HG02588 (cell line): ENCODE measurements at regions not wholly inside any gene's neighbourhood (a gene's known extent, or its start where the extent isn't known, plus 50 kb on each side); places are given as distances from the start of the nearest gene placed in this dataset.

ENCODE experiments used
- ATAC-seq: cut with Tn5 transposase; IDR thresholded peaks from one replicate; pipeline ENCODE4 v1.9.1; 2021; ENCODE audit warnings: mild to moderate bottlenecking, moderate library complexity; ENCODE audit not compliant: unreplicated experiment

DNA sequence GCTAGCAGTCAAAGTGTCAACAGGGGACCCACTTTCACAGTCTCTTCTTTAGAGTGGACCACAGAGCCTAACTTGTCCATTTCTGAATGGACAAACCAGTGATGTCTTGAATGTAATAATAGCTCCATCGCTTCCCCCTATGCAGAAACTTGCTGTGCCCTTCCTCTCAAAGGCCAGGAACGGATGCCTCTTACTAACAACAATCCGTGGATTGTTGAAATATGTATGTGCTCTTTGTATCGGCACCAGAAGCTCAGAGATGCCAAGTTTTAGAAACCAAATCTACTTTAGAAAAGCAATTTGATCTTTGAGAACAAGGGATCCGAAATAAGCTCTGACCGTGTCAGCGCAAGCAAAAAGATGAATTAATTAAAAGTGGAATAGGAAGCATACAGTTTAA lies 259.5 kb upstream of the POU2AF2 start:
- no peak for ATAC-seq

DNA sequence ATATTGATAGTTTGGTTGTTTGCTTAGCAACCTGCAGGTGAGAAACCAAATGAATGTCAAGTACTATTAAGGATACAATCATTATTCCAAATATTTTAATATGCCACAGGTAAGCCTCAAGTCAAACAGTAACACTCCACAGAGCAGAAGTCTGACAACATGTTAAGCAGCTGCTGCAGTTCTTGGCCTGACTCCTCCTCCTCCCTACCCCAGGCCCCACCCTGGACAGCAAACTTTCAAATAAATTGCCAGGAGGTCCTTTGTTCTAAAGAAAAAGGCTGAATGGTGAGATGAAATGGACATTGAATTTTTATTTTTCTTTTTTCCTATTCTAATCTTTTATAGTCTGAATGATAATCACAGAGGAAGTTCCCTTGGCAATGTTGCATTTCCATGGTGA lies 260.0 kb upstream of the POU2AF2 start:
- no peak for ATAC-seq

DNA sequence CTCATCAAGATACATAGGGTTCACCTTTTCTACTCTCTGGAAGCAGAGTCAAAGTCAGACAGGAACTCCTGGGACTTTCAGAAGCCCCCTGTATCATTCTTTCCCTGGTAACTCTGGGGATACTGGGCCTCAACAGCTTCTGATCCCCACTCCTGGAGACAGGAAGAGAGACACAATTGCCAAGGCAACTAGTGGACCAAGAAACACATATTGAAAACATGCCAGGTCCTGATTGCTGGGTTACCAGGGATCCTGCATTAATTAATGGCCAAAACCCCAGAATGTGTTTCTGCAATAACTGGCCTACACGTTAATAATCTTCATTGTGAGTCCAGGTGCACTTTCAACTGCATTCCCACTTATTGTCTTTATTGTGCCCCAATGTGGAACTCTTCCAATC lies 260.8 kb upstream of the POU2AF2 start:
- ATAC-seq, result no peak

DNA sequence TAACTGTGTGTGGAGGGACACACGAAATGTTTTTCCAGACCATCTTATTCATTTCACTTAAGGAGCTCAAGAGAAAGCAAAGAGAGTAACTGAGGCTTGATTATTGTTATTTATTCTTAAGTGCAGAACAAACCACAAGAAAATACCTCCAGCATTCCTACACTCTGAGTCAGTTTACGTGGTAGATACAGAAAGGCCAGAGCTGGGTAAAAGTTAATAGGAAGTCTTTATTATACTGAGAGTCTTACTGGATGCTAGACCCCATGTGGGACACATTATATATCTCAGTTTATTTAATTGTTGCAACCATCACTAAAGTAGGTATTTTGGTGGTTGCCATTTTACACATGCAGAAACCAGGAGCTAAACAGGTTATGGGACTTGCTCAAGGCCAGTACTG lies 261.4 kb upstream of the POU2AF2 start:
- no peak for ATAC-seq

DNA sequence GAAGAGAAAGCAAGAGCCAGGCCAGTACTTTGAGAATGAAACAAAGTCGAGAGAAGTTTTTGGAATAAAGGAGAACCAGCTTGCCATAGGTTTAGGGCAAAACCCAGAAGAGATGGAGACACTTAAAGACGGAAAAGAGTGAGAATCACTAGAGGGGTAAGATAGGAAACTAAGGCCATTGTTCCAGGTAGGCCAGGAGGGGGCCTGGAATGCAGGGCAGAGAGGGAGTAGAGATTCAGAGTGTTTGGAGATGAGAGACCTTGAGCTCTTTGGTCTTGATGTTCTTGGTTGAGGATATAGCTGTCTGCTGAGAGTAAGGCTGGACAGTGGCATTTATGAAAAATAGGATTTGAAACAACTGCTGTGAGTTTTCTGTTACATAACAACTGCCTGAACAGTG lies 263.3 kb upstream of the POU2AF2 start:
- ATAC-seq, result no peak

DNA sequence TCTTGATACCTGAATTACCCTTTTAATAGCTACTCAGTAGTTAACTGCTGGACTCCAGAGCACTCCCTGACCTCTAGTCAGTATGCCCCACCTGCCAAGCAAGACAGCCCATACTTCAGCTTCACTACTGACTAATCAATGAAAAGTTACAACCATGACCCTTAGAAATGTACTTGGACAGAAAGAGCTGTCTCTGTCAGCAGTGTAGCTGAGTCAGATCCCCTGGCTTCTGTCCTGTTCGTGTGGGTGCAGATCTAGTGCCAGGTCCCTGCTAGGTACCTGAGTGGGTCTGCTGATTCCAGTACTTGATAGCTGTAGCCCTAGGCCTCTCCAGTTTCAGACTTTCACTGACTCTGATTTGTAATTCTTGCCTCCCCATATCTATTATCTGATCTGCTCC lies 265.8 kb upstream of the POU2AF2 start:
- ATAC-seq, result no peak

DNA sequence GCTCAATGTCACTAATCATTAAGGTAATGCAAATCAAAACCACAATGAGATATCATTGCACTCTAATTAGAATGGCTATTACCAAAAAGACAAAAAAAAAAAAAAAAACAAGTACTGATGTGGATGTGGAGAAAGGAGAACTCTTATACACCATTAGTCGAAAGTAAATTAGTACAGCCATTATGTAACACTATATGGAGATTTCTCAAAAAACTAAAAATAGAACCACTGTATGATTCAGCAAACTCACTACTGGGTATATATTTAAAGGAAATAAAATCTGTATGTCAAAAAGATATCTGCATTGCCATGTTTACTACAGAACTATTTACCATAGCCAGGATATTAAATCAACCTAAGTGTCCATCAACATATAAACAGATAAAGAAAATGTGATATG lies 265.4 kb upstream of the ARHGAP20 start:
- ATAC-seq, result no peak

DNA sequence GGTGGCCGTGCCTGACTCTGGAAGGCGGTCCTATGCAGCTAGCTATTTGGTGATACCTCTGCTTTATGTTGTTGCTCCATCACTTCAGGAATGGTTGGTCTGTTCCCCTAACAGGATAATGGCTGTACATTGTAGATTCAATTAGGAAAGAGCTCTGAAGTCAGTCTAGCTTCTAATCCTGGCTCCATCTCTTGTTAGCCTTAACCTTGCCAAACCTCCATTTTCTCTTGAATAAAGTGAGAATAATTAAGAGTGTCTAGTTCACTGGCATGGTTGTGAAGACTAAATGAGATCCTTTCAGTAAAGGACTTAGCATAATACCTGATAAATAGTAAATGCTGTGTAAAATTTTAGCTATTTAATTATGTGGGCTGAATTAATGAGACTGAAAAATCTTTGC lies 262.5 kb upstream of the ARHGAP20 start:
- ATAC-seq, result no peak

DNA sequence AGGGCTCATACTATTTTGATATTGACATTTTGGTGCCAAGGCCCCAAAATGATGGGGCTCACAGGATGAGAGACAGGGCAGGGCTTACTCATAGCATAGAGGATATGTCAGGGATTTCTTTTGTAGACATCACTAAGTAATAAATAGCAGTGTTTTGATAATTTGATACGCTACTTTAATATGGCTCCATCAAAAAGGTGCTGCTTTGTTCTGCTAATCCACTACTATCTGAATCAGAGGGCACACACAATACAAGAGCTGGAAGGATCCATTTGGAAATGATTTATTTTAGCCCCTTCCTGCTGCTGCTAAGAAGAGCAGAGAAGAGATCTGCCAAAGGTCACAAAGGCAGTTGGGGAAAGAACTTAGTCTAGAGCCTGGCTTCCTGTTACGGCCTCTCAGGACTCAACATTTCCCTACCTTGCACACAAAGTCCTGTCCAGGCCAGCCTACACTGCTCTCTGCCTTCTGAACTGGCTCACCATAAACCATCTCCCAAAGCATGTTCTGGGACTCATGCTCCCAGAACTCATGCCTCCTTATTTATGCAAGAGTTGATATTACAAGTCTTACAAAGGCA lies 261.3 kb upstream of the ARHGAP20 start:
- no peak for ATAC-seq

DNA sequence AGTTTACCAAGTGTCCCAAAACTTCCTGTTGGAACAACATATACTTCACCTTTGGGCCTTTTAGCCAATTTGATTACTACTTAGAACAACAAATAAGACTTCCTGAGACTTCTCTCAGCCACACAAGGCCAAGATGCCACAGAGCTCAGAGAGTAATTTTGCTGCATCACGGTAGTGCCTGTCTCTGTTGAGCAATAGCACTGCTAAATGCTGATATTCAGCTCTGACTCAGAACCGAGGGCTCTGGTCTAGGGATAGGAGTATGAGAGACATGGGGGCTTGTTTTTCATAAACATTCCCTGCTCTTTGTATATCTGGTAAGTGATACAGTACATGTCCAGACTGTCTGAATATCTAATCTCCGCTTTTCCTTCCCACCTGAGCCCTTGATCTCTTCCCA lies 260.4 kb upstream of the ARHGAP20 start:
- ATAC-seq, result no peak

DNA sequence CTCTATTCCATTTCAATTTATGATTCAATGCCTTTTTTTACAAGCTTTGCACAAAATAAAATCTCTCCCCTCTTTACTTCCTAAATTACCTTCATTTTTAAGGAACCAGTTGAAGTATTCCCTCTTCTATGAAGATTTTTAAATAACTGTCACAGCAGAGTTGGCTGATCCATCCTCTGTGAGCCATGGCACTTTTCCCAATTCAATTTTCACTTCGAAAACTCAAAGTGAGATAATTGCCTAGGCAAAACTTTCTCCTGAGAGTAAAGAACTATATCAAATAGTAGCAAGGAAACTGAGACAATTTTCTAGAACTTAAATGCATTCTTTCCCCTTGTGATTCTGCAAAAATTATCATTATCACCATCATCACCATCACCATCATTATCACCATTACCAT lies 259.9 kb upstream of the ARHGAP20 start:
- ATAC-seq, result no peak

DNA sequence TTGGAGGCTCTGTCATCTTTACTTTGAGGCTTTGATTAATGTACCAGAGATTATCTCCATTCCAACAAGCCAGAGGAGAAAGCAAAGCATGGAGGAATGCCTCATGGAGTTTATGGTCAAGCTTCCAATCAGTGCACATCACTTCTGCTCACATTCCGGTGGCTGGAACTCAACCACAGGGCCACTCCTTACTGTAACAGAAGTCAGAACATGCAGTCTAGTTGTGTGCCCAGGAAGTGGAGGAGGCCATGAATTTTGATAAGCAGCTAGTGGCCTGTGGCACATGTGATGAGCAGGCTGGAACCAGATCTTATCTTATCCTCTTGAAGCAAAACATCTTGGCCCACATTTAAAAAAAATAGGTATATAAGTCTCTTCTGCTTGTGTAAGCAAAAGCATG lies 258.9 kb upstream of the ARHGAP20 start:
- no peak for ATAC-seq

DNA sequence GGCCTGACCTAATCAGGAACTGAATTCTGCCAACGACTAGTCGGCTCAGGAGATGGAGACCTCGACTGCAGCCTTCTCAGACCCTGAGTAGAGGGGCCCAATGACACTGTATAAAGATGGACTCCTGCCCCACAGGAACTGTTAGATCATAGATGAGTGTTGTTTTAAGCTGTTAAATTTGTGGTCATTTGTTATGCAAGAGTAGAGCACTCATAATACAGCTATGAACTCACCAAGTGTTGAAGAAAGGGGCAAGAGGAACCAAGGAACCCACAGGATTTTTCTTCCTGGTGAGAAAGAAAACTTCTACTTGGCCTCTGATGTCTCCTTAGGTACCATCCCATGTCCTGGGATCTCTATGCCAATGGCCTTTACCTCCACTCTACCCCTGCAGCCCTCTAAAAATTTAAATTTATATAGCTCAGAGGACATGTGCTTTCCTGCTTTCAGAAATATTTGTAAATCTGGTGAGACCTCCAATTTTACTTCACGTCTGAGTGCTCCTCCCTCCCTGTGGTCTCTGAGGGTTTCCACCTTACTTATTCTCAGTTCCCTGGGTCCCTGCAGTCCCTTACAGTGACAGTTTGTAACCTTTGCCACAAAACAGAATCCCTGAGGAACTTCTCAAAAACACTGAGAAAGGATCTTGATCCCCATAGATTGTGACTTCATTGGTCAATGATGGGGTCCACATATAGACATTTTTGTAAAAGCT lies 256.3 kb upstream of the ARHGAP20 start:
- no peak for ATAC-seq

DNA sequence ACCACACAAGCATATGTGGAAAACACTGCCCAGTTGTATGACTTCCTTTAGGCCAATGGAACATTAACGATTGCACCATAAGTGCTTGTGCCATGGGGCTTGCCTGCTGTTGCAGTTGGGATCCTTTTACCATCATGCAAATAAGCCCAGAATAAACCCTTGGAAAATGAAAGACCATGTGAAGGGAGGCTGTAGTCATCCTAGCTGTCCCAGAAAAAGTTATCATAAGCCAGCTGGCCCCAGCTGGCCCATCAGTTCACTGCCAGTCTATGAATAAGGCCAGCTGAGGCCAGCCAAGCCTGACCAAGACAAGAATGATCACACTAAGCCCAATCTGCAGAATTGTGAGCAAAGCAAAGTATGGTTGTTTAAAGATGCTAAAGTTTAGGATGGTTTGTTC lies 253.9 kb upstream of the ARHGAP20 start:
- ATAC-seq, result no peak

DNA sequence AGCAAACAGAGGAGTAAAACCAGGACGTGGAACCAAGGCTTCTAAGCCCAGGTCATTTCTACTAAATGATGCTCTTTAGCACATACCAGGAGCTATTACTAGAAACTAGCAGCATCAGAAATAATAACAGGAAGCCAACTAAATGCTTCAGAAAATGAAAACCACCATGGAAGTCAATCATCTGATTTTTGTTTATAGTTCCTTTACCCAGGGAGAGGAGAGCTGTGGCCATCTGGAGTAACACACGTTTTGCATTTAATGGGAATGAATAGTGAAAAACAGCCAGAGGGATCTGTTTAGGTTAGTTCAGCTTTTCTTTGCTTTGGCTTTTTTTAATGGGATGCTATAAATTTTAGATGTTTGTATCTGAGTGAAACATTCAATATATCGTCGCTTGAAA lies 250.7 kb upstream of the ARHGAP20 start:
- ATAC-seq, result no peak

DNA sequence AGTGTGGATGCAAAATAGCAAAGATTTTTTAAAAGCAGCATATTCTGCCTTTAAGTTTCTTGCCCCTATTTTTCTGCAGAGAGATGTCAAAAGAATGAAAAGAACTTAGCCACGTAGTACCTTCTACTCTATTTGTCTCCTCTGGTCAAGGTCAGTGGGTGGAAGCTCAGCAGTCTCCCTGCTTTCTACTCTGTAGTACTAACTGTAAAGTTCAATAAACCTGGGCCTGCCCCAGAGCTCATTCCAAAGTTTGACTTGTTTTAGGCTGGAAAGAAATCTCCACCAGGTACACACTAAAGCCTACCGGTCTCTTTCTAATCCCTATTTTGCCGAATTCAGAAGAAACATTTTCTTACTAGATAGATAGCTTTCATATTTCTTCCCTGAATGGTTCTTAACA lies 247.9 kb upstream of the ARHGAP20 start:
- no peak for ATAC-seq

DNA sequence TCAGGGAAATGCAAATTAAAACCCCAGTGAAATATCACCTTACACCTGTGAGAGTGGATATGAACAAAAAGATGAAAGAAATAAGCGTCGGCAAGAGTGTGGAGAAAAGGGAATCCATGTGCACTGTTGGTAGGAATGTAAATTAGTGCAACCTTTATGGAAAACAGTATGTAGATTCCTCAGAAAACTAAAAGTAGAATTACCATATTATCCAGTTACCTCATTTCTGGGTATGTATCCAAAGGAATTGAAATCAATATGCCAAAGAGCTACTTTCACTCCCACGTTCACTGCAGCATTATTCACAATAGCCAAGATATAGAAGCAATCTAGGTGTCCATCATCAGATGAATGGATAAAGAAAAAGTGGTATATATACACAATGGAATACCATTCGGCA lies 246.0 kb upstream of the ARHGAP20 start:
- ATAC-seq, result no peak

DNA sequence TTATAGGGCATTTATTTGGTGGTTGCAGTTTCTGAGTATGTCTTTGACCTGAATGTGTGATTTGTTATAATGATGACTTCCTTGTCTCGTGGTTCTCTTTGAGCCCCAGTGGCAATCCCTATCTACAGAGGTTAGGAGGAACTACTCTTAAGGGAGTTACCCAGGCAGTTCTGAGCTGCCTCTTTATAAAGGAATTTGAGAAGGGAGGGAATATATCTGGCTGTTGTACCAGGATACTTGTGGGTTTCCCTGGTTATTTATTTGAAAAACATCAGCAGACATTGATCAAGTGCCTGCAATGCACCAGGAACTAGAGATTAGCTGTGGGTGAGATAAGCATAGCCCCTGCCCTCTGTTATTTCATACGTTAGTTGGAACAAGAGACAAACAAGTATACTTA lies 243.5 kb upstream of the ARHGAP20 start:
- no peak for ATAC-seq

DNA sequence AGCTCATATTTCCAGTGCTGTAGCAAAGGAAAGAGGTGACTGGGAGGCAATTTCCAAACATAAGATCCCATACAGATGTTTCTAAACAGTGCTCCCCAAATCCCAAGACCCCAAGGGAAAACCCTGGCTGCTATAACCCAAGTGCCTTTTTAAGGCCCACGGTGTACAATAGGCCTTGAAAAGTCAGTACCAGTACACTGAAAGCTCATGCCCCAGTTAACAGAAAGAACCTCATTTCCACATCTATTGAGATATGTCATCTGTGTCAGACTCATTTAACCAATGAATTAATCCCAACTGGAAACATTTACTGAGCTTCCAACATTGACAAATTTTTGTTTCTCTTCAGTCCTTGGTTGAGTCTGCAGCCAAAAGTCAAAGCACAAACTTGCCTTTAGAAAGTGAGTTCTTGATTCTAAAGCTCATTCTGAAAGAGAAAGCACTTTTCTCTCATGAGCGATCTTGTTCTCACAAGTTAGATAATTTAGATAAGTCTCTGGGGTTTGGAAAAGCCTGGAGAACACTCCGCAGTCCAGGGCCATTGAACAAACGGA lies 239.8 kb upstream of the ARHGAP20 start:
- ATAC-seq, result no peak

DNA sequence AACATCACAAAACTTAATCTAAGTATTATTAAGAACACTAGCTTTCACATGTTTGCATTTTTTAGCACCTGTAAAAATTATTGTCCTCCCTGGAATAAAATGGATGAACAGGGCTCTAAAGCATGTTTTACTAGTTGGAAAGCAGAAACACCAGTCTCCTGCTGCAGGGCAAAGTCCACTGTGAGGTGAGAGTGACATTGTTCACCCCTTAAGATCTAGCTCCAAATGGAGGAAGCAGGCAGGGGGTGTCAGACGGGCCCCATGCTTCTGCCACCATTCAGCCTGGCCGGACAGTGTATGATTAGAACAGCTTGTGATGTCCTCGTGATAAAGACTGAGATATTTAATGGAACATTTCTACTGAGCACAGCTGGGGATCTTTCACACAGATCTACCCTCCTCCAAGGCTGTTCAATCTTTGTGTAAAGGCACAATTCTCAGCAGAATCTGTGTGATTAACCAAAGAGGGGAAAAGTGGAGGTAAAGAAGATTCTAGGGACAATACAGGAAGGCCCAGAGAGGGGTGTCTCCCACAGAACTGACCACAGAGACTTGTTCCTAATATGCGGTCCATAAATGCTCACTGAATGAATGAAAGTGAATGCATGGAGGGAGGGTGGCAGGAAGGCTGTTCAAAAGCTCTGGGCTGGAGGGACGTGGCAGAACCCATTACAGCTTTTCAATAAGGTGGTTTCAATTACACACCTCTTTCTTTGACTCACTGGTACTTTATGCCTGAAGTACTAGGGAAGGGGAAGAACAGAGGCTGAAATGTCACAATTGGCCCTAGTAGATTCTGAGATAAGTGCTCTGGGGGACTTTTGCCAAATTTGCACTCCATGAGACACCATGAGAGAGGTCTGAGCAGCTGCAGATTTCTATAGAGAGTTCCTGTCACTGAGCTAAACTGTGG lies 239.1 kb upstream of the ARHGAP20 start:
- no peak for ATAC-seq

DNA sequence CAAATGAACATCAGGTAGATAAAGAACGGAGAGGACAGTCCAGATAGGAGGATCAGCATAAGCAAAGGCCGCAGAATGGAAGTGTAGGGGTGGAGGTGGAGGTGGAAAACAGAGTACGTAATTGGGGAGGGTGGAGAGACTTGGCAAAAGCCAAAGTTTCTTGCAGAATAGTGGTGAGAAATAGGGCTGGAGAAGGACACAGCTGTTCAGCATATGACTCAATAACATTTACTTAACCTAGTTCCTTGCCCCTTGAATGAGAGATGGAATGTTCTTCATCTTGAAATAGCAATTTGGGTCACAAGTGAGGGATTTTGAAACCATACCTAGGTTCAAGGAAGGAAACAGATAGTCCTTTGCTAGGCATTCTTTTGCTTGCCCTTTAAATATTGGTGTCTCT lies 235.9 kb upstream of the ARHGAP20 start:
- no peak for ATAC-seq

DNA sequence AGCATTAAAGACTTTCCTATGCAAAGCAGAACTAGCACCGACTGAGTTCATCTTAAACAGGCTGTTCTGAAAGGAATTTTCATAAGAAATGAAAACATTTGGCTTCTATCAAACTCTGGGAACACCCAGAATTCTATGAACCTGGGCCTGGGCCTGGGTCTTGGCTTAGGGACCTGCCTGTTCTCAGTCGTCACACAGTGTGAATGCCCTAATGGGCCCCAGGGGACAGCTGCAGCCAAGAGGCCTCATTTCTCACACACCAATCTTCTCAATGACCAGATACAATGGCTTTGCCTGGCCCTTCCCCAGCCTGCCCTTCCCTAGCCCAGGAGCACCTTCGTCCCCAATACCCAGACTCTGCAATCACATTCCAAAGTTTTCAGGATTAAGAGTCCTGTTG lies 234.9 kb upstream of the ARHGAP20 start:
- no peak for ATAC-seq
